ENCODE measurements at regions not wholly inside any gene's neighbourhood (a gene's known extent, or its start where the extent isn't known, plus 50 kb on each side); places are given as distances from the start of the nearest gene placed in this dataset.

DNA sequence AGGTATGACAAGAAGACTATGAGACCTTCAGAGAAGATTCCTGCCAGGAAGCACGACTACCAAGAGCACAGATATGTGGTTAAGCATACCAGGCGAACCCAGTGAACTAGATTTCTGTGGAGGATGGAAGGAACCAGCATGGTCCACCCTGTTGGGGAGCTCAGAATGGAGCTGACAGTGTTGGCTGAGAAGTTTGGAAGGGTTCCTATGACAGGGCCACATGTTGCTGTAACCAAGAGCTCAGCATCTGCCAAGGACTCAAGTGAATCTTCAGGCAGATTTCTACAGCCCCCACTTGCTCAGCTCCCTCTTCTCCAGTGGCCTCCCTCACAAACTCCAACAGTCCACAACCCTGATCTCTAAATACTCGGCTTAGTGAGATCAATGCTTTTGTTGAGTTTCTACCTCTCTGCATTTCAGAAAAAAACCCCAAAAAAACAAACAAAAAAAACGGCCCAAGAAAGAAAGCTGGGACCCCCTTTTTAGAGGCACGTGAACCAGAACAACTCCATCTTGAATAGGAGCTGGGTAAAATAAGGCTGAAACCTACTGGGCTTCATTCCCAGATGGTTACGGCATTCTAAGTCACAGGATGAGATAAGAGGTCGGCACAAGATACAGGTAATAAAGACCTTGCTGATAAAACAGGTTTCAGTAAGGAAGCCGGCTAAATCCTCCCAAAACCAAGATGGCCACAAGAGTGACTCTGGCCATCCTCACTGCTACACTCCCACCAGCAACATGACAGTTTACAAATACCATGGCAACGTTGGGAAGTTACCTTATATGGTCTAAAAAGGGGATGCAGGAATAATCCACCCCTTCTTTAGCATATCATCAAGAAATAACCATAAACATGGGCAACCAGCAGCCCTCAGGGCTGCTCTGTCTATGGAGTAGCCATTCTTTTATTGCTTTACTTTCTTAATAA, 691.1 kb downstream of the UQCRFS1 start:
- ATAC-seq (no peak), FAIRE-seq (no peak), DNase-seq (ENCODE audit: low read depth in 1 of 2, low spot score in 1 of 2) (no peak)
- POLR2A ChIA-PET, result no interaction called here
- no peak for TF ChIP-seq CBX8 (IDR thresholded peaks at IDR 0.05)
- no peak for TF ChIP-seq SREBF2 (IDR thresholded peaks at IDR 0.05)
- no peak for TF ChIP-seq NFE2L2 (conservative IDR thresholded peaks at IDR 0.05; ENCODE audit: low read length)
- no peak for TF ChIP-seq CBX2 (IDR thresholded peaks at IDR 0.05; ENCODE audit: borderline replicate concordance, low read depth)
- no peak for TF ChIP-seq RFX5 (IDR thresholded peaks at IDR 0.05)
- TF ChIP-seq GATA3 (IDR thresholded peaks at IDR 0.05; ENCODE audit: borderline replicate concordance), result no peak
- no peak for TF ChIP-seq MYC (IDR thresholded peaks at IDR 0.05; ENCODE audit: borderline replicate concordance, low read length)
- TF ChIP-seq MAZ (IDR thresholded peaks at IDR 0.05; ENCODE audit: borderline replicate concordance, low read depth, low read length), result no peak
- no peak for TF ChIP-seq JUN (IDR thresholded peaks at IDR 0.05)
- TF ChIP-seq SMC3 (IDR thresholded peaks at IDR 0.05), result no peak
- no peak for TF ChIP-seq KDM5A (IDR thresholded peaks at IDR 0.05)
- no peak for TF ChIP-seq HDAC2 (IDR thresholded peaks at IDR 0.05)
- no peak for TF ChIP-seq CHD4 (IDR thresholded peaks at IDR 0.05; ENCODE audit: borderline replicate concordance)
- TF ChIP-seq HOXB13 (CRISPR knock-in tag; IDR thresholded peaks at IDR 0.05; ENCODE audit: low read depth), result no peak
- TF ChIP-seq, protein P1, sequence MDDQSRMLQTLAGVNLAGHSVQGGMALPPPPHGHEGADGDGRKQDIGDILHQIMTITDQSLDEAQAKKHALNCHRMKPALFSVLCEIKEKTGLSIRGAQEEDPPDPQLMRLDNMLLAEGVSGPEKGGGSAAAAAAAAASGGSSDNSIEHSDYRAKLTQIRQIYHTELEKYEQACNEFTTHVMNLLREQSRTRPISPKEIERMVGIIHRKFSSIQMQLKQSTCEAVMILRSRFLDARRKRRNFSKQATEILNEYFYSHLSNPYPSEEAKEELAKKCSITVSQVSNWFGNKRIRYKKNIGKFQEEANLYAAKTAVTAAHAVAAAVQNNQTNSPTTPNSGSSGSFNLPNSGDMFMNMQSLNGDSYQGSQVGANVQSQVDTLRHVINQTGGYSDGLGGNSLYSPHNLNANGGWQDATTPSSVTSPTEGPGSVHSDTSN (IDR thresholded peaks at IDR 0.05), result no peak
- TF ChIP-seq HOXA7 (CRISPR knock-in tag; IDR thresholded peaks at IDR 0.05), result no peak
- TF ChIP-seq, protein P2, sequence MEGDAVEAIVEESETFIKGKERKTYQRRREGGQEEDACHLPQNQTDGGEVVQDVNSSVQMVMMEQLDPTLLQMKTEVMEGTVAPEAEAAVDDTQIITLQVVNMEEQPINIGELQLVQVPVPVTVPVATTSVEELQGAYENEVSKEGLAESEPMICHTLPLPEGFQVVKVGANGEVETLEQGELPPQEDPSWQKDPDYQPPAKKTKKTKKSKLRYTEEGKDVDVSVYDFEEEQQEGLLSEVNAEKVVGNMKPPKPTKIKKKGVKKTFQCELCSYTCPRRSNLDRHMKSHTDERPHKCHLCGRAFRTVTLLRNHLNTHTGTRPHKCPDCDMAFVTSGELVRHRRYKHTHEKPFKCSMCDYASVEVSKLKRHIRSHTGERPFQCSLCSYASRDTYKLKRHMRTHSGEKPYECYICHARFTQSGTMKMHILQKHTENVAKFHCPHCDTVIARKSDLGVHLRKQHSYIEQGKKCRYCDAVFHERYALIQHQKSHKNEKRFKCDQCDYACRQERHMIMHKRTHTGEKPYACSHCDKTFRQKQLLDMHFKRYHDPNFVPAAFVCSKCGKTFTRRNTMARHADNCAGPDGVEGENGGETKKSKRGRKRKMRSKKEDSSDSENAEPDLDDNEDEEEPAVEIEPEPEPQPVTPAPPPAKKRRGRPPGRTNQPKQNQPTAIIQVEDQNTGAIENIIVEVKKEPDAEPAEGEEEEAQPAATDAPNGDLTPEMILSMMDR (IDR thresholded peaks at IDR 0.05), result no peak
- TF ChIP-seq FOSB (CRISPR knock-in tag; IDR thresholded peaks at IDR 0.05), result no peak
- TF ChIP-seq POLR2A (IDR thresholded peaks at IDR 0.05; ENCODE audit: low read length), result no peak
- no peak overlapping the region for H3K27ac ChIP-seq
- CTCF ChIA-PET, result interaction anchor here (0.7 kb wide), 1 partner anchor 134 kb away, joined by 3 read pairs; no protein-coding TSS in a partner anchor
- no peaks in the 10 kb centered on the region for H3K4me1 ChIP-seq
- H3K4me2 ChIP-seq, result no peak overlapping the region
- 5% methylated on average over 9 of the region's 9 CpGs for WGBS (ENCODE audit: missing lambda C conversion rate)
- peaks cover 2% of the 10 kb centered on the region; the same call in 2 of the 3 replicates for H3K9me3 ChIP-seq
- no peak overlapping the region for H3K4me3 ChIP-seq

DNA sequence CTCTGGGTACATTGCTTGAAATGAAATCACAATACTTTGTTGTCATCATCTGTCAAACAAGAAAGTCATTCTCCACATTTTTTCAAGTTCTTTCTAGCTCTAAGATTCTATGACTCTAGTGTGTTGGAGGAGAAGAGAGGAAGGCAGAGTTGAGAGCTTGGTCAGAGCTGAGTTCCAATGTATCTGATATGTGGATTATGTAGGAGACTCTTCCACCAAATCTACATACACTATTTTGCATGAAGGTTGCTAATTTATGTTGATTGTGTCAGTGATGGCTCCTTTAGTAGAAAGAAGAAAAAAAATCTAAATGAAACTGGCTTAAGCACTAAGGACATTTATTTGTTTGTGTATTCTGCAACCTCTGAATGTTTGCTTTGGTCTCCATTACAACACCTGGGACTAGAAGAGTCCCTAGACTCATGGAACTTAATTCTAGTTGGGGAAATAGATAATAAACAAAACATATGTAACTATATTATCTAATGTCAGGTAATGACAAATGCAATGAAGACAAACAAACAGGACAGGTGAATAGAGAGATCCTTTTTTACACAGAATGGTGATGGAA, 691.9 kb downstream of the UQCRFS1 start:
- Histone ChIP-seq H3K9me3 (peaks cover 2% of the 10 kb centered on the region; the same call in 2 of the 3 replicates), H3K4me2 (no peak overlapping the region), H3K4me3 (no peak overlapping the region), H3K27ac (no peak overlapping the region), H3K4me1 (no peaks in the 10 kb centered on the region)
- ChIA-PET POLR2A (no interaction called here), CTCF (no interaction called here)
- TF ChIP-seq HOXA7 (CRISPR knock-in tag; IDR thresholded peaks at IDR 0.05) (no peak), KDM5A (IDR thresholded peaks at IDR 0.05) (no peak), TFCP2L1 (CRISPR knock-in tag; IDR thresholded peaks at IDR 0.05) (no peak), CHD4 (IDR thresholded peaks at IDR 0.05; ENCODE audit: borderline replicate concordance) (no peak), RNF2 (IDR thresholded peaks at IDR 0.05; ENCODE audit: borderline replicate concordance, low read depth) (no peak), ESRRA (IDR thresholded peaks at IDR 0.05; ENCODE audit: borderline replicate concordance, low read length) (no peak), KDM1A (IDR thresholded peaks at IDR 0.05; ENCODE audit: low read depth) (no peak), HDAC2 (IDR thresholded peaks at IDR 0.05) (no peak), PHF8 (IDR thresholded peaks at IDR 0.05; ENCODE audit: borderline replicate concordance, low read depth) (no peak), CBX8 (IDR thresholded peaks at IDR 0.05) (no peak), BHLHE40 (IDR thresholded peaks at IDR 0.05; ENCODE audit: low read depth, low read length) (no peak), SREBF2 (IDR thresholded peaks at IDR 0.05) (no peak), RFX5 (IDR thresholded peaks at IDR 0.05) (no peak), CBX2 (IDR thresholded peaks at IDR 0.05; ENCODE audit: borderline replicate concordance, low read depth) (no peak), ZFP36 (IDR thresholded peaks at IDR 0.05; ENCODE audit: borderline replicate concordance, partially characterized antibody) (no peak)
- TF ChIP-seq, protein P3, sequence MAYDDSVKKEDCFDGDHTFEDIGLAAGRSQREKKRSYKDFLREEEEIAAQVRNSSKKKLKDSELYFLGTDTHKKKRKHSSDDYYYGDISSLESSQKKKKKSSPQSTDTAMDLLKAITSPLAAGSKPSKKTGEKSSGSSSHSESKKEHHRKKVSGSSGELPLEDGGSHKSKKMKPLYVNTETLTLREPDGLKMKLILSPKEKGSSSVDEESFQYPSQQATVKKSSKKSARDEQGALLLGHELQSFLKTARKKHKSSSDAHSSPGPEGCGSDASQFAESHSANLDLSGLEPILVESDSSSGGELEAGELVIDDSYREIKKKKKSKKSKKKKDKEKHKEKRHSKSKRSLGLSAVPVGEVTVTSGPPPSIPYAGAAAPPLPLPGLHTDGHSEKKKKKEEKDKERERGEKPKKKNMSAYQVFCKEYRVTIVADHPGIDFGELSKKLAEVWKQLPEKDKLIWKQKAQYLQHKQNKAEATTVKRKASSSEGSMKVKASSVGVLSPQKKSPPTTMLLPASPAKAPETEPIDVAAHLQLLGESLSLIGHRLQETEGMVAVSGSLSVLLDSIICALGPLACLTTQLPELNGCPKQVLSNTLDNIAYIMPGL (CRISPR knock-in tag; IDR thresholded peaks at IDR 0.05; ENCODE audit: borderline replicate concordance), result no peak
- TF ChIP-seq, protein P4, sequence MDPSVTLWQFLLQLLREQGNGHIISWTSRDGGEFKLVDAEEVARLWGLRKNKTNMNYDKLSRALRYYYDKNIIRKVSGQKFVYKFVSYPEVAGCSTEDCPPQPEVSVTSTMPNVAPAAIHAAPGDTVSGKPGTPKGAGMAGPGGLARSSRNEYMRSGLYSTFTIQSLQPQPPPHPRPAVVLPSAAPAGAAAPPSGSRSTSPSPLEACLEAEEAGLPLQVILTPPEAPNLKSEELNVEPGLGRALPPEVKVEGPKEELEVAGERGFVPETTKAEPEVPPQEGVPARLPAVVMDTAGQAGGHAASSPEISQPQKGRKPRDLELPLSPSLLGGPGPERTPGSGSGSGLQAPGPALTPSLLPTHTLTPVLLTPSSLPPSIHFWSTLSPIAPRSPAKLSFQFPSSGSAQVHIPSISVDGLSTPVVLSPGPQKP (IDR thresholded peaks at IDR 0.05; ENCODE audit: low read depth, low read length), result no peak
- TF ChIP-seq, protein P1 (IDR thresholded peaks at IDR 0.05), result no peak
- FAIRE-seq, result peak; percentile 68
- DNase-seq (ENCODE audit: low read depth in 1 of 2, low spot score in 1 of 2), result no peak
- ATAC-seq, result no peak

Data from A549 (cell line).